K562 (cell line): ENCODE measurements at regions not wholly inside any gene's neighbourhood (a gene's known extent, or its start where the extent isn't known, plus 50 kb on each side); places are given as distances from the start of the nearest gene placed in this dataset.

ENCODE experiments used
- CBFA2T2 ChIP-seq: fragments of 450-650 bp; conservative IDR thresholded peaks from 2 replicates; pipeline ENCODE4 v1.6.1; 2017; ENCODE audit warnings: mild to moderate bottlenecking
- DLX4 ChIP-seq: fragments of 250-450 bp; sonication (Bioruptor Pico); IDR thresholded peaks from 2 replicates; pipeline ENCODE4 v1.6.1; 2021; ENCODE audit warnings: mild to moderate bottlenecking
- GABPA ChIP-seq: fragments of 200-800 bp; sonication (Bioruptor generic); conservative IDR thresholded peaks from 2 replicates; pipeline ENCODE4 v1.6.1; 2016; ENCODE audit warnings: low read depth, missing genetic modification characterization, missing compliant biosample characterization
- GTF2A2 ChIP-seq: IDR thresholded peaks from 2 replicates; pipeline ENCODE4 v1.6.1; 2016; ENCODE audit warnings: mild to moderate bottlenecking, missing genetic modification characterization, missing compliant biosample characterization
- GTF2E2 ChIP-seq: fragments of 200-800 bp; sonication (Bioruptor generic); IDR thresholded peaks from 2 replicates; pipeline ENCODE4 v1.6.1; 2016; ENCODE audit warnings: missing genetic modification characterization, missing compliant biosample characterization
- HDAC1 ChIP-seq, 2 experiments: fragments of 450-650 bp; IDR thresholded peaks; 2 replicates each; pipeline ENCODE4 v1.6.1; 2016 to 2017; ENCODE audit warnings: inconsistent platforms in 1 of 2, mild to moderate bottlenecking in 1 of 2, moderate library complexity in 1 of 2
- HMGXB4 ChIP-seq: sonication (generic); formaldehyde crosslinking; IDR thresholded peaks from 2 replicates; pipeline ENCODE4 v1.8.1; 2023; ENCODE audit warnings: mild to moderate bottlenecking, missing genetic modification reagents
- HOXB6 ChIP-seq: fragments of 250-450 bp; sonication (Bioruptor Pico); IDR thresholded peaks from 2 replicates; pipeline ENCODE4 v1.5.1; 2022; ENCODE audit warnings: mild to moderate bottlenecking, borderline replicate concordance
- NBN ChIP-seq: fragments of 450-650 bp; IDR thresholded peaks from 2 replicates; pipeline ENCODE4 v1.6.1; 2016; ENCODE audit warnings: low read depth, mild to moderate bottlenecking
- NR3C1 ChIP-seq: sonication (generic); formaldehyde crosslinking; IDR thresholded peaks from 2 replicates; pipeline ENCODE4 v1.8.1; 2022; ENCODE audit warnings: missing genetic modification reagents
- PHF20 ChIP-seq: fragments of 450-650 bp; IDR thresholded peaks from 2 replicates; pipeline ENCODE4 v1.6.1; 2018; ENCODE audit not compliant: partially characterized antibody
- PPARD ChIP-seq: fragments of 250-450 bp; sonication (Bioruptor Pico); IDR thresholded peaks from 2 replicates; pipeline ENCODE4 v1.8.0; 2022; ENCODE audit warnings: inconsistent platforms, mild to moderate bottlenecking, moderate library complexity
- RBFOX2 ChIP-seq: fragments of 200-400 bp; formaldehyde crosslinking; IDR thresholded peaks from 2 replicates; pipeline ENCODE4 v1.6.1; 2017; ENCODE audit warnings: low read depth, mild to moderate bottlenecking, low read length, moderate library complexity
- RFX7 ChIP-seq: fragments of 250-450 bp; sonication (Bioruptor Pico); IDR thresholded peaks from 2 replicates; pipeline ENCODE4 v1.5.1; 2021; ENCODE audit warnings: mild to moderate bottlenecking
- RREB1 ChIP-seq: fragments of 250-450 bp; sonication (Bioruptor Pico); IDR thresholded peaks from 2 replicates; pipeline ENCODE4 v1.4.0; 2020
- SAP30 ChIP-seq: fragments of 200-600 bp; sonication (generic); IDR thresholded peaks from 2 replicates; pipeline ENCODE4 v1.6.1; 2012; ENCODE audit warnings: borderline replicate concordance, low read depth, mild to moderate bottlenecking, moderate library complexity, low read length, control low read depth, inconsistent platforms; ENCODE audit not compliant: insufficient read depth, poor library complexity, severe bottlenecking
- SIN3B ChIP-seq: fragments of 450-650 bp; IDR thresholded peaks from 2 replicates; pipeline ENCODE4 v1.6.1; 2017; ENCODE audit warnings: low read depth, mild to moderate bottlenecking, moderate library complexity
- SMAD3 ChIP-seq: fragments of 450-650 bp; formaldehyde crosslinking; conservative IDR thresholded peaks from 2 replicates; pipeline ENCODE4 v1.4.0; 2020; ENCODE audit warnings: mild to moderate bottlenecking
- U2AF1 ChIP-seq: fragments of 200-400 bp; formaldehyde crosslinking; optimal IDR thresholded peaks from 2 replicates; pipeline ENCODE3; 2017; ENCODE audit warnings: mild to moderate bottlenecking, low read depth, low read length, moderate library complexity
- ZNF174 ChIP-seq: fragments of 250-450 bp; sonication (Bioruptor Pico); IDR thresholded peaks from 2 replicates; pipeline ENCODE4 v1.4.0; 2020; ENCODE audit warnings: mild to moderate bottlenecking
- ZNF232 ChIP-seq: sonication (generic); formaldehyde crosslinking; IDR thresholded peaks from 2 replicates; pipeline ENCODE4 v1.8.0; 2022; ENCODE audit warnings: mild to moderate bottlenecking, missing genetic modification reagents
- ZNF444 ChIP-seq: fragments of 250-450 bp; sonication (Bioruptor Pico); IDR thresholded peaks from 2 replicates; pipeline ENCODE4 v1.4.0; 2020; ENCODE audit warnings: mild to moderate bottlenecking, moderate library complexity
- ZNF511 ChIP-seq: sonication (generic); formaldehyde crosslinking; IDR thresholded peaks from 2 replicates; pipeline ENCODE4 v1.8.0; 2022; ENCODE audit warnings: mild to moderate bottlenecking, missing genetic modification reagents

- TF ChIP-seq HDAC1 (IDR thresholded peaks at IDR 0.05) = peak in 1 of 2 experiments; percentile 48; a peak in 2 of 4 replicates
- TF ChIP-seq SMAD3 (CRISPR knock-in tag) = no peak
- no peak for TF ChIP-seq GTF2A2 (tag)
- TF ChIP-seq PPARD (CRISPR knock-in tag) = no peak
- no peak for TF ChIP-seq HMGXB4
- TF ChIP-seq RREB1 (CRISPR knock-in tag) = no peak
- no peak for TF ChIP-seq NBN
- TF ChIP-seq DLX4 (CRISPR knock-in tag) = no peak
- TF ChIP-seq SIN3B = no peak
- TF ChIP-seq SAP30 = no peak
- TF ChIP-seq ZNF232 (CRISPR knock-in tag) = no peak
- TF ChIP-seq NR3C1 (CRISPR knock-in tag) = no peak
- no peak for TF ChIP-seq GTF2E2 (tag)
- TF ChIP-seq RFX7 (CRISPR knock-in tag) = no peak
- TF ChIP-seq U2AF1 = no peak
- TF ChIP-seq ZNF511 (CRISPR knock-in tag) = no peak
- no peak for TF ChIP-seq ZNF444
- no peak for TF ChIP-seq HOXB6 (CRISPR knock-in tag)
- no peak for TF ChIP-seq PHF20
- no peak for TF ChIP-seq GABPA (tag)
- TF ChIP-seq RBFOX2 = no peak
- TF ChIP-seq ZNF174 = no peak
- peak; percentile 71 for TF ChIP-seq CBFA2T2
Observed at GRCh38 chr6:27174958-27175357, 72.5 kb upstream of the PRSS16 start (continued).
